ENCODE measurements at regions not wholly inside any gene's neighbourhood (a gene's known extent, or its start where the extent isn't known, plus 50 kb on each side); places are given as distances from the start of the nearest gene placed in this dataset.

GRCh38 chr6:169940481-169941271, 189.3 kb downstream of the ERMARD start:
- no peak for FAIRE-seq
- TF ChIP-seq, protein P1, sequence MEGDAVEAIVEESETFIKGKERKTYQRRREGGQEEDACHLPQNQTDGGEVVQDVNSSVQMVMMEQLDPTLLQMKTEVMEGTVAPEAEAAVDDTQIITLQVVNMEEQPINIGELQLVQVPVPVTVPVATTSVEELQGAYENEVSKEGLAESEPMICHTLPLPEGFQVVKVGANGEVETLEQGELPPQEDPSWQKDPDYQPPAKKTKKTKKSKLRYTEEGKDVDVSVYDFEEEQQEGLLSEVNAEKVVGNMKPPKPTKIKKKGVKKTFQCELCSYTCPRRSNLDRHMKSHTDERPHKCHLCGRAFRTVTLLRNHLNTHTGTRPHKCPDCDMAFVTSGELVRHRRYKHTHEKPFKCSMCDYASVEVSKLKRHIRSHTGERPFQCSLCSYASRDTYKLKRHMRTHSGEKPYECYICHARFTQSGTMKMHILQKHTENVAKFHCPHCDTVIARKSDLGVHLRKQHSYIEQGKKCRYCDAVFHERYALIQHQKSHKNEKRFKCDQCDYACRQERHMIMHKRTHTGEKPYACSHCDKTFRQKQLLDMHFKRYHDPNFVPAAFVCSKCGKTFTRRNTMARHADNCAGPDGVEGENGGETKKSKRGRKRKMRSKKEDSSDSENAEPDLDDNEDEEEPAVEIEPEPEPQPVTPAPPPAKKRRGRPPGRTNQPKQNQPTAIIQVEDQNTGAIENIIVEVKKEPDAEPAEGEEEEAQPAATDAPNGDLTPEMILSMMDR (IDR thresholded peaks at IDR 0.05; ENCODE audit: insufficient read depth, low read length, severe bottlenecking): no peak

DNA sequence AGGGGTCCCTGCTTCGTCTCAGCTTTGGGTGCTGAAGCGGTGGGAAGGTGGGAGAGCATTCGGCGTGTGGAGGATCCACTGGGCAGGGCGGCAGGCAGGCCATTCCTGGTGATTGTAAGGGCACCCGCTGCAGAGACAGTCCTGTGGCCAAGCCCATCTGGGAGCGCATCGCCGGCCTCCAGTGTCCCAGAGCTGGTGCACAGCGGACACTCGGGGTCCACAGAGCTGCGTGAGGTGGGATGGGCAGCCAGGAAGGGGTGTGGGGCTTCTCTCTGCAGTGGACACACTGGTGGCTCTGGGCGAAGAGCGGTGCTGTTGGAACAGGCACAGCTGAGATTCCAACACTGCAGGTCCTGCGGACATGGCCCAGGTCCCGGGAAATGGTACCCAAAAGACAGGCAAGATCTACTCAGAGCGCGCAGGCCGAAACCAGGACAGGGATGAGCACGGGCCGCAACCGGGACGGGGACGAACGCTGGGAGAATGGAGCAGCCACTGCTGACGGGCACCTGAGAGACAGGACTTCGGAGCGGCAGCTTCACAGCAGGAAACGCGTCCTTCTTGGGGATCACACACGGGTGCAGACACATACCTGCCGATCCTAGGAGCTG, 188.2 kb downstream of the ERMARD start:
- H3K4me3 ChIP-seq (ENCODE audit: low read depth, low read length): no peak overlapping the region
- TF ChIP-seq, protein P1 (IDR thresholded peaks at IDR 0.05; ENCODE audit: insufficient read depth, low read length, severe bottlenecking): no peak
- peaks cover 4% of the 10 kb centered on the region for H3K27me3 ChIP-seq (ENCODE audit: control insufficient read depth, insufficient read depth, low read length)
- DNase-seq (ENCODE audit: low read depth) (no peak), FAIRE-seq (no peak)
- no peaks in the 10 kb centered on the region for H3K36me3 ChIP-seq (ENCODE audit: control insufficient read depth, insufficient read depth, low read length)

More at GRCh38 chr6:169940481-169941271, 189.3 kb downstream of the ERMARD start:
- Histone ChIP-seq H3K36me3 (ENCODE audit: control insufficient read depth, insufficient read depth, low read length) (no peaks in the 10 kb centered on the region), H3K27me3 (ENCODE audit: control insufficient read depth, insufficient read depth, low read length) (peaks cover 4% of the 10 kb centered on the region), H3K4me3 (ENCODE audit: low read depth, low read length) (no peak overlapping the region)
- no peak for DNase-seq (ENCODE audit: low read depth)

DNA sequence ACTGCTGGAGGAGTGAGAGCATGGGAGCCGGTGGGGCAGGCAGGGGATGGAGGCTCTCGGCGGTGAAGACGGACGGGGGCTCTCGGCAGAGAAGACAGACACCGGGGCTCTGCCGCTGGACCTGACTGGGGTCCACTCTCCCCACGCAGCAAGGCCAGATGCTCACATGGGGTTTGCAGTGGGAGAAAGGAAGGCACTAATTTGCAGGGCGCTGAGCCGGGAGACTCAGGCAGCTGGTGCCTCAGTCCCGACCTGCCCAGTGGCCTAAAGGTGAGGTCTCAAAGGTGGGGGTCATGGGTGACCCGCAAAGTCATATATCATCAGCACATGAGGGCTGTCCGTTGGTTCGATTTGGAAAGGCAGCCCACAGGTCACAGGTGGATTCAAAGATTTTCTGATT, 187.3 kb downstream of the ERMARD start:
- no peak overlapping the region for H3K4me3 ChIP-seq (ENCODE audit: low read depth, low read length)
- DNase-seq (ENCODE audit: low read depth) (no peak), FAIRE-seq (no peak)
- H3K27me3 ChIP-seq (ENCODE audit: control insufficient read depth, insufficient read depth, low read length): peaks cover 4% of the 10 kb centered on the region
- TF ChIP-seq, protein P1 (IDR thresholded peaks at IDR 0.05; ENCODE audit: insufficient read depth, low read length, severe bottlenecking): no peak
- H3K36me3 ChIP-seq (ENCODE audit: control insufficient read depth, insufficient read depth, low read length): no peaks in the 10 kb centered on the region

- no peaks in the 10 kb centered on the region for H3K36me3 ChIP-seq (ENCODE audit: control insufficient read depth, insufficient read depth, low read length)
- FAIRE-seq (no peak), DNase-seq (ENCODE audit: low read depth) (no peak)
- H3K27me3 ChIP-seq (ENCODE audit: control insufficient read depth, insufficient read depth, low read length): peaks cover 4% of the 10 kb centered on the region
- H3K4me3 ChIP-seq (ENCODE audit: low read depth, low read length): no peak overlapping the region
- TF ChIP-seq, protein P1 (IDR thresholded peaks at IDR 0.05; ENCODE audit: insufficient read depth, low read length, severe bottlenecking): no peak
Measured at GRCh38 chr6:169938262-169938701, 186.9 kb downstream of the ERMARD start.

- peaks cover 4% of the 10 kb centered on the region for H3K27me3 ChIP-seq (ENCODE audit: control insufficient read depth, insufficient read depth, low read length)
- FAIRE-seq: no peak
- TF ChIP-seq, protein P1 (IDR thresholded peaks at IDR 0.05; ENCODE audit: insufficient read depth, low read length, severe bottlenecking): no peak
Measured at GRCh38 chr6:169937389-169938261, 186.2 kb downstream of the ERMARD start.

More at GRCh38 chr6:169937389-169938261, 186.2 kb downstream of the ERMARD start:
- no peak for DNase-seq (ENCODE audit: low read depth)
- no peak overlapping the region for H3K4me3 ChIP-seq (ENCODE audit: low read depth, low read length)
- no peaks in the 10 kb centered on the region for H3K36me3 ChIP-seq (ENCODE audit: control insufficient read depth, insufficient read depth, low read length)
